Ectodermal cell (in vitro differentiated cells): ENCODE measurements at regions not wholly inside any gene's neighbourhood (a gene's known extent, or its start where the extent isn't known, plus 50 kb on each side); places are given as distances from the start of the nearest gene placed in this dataset.

ENCODE experiments used
- H3K27ac ChIP-seq: 2 replicates; pipeline ENCODE4 v1.7.0; 2013; ENCODE audit warnings: mild to moderate bottlenecking, low read depth, low read length; ENCODE audit not compliant: insufficient read depth, poor library complexity, severe bottlenecking
- H3K27me3 ChIP-seq: 2 replicates; pipeline ENCODE4 v1.7.0; 2013; ENCODE audit warnings: mild to moderate bottlenecking, low read length; ENCODE audit not compliant: insufficient read depth, control insufficient read depth, poor library complexity, severe bottlenecking
- H3K36me3 ChIP-seq: one replicate; pipeline ENCODE4 v1.7.0; 2013; ENCODE audit warnings: low read length; ENCODE audit not compliant: control insufficient read depth, insufficient read depth
- H3K4me1 ChIP-seq: one replicate; pipeline ENCODE4 v1.7.0; 2013; ENCODE audit warnings: low read length; ENCODE audit not compliant: control insufficient read depth, insufficient read depth
- H3K4me3 ChIP-seq: 2 replicates; pipeline ENCODE4 v1.7.0; 2013; ENCODE audit warnings: low read depth, low read length, control low read depth; ENCODE audit not compliant: insufficient read depth
- H3K9me3 ChIP-seq: 2 replicates; pipeline ENCODE4 v1.7.0; 2013; ENCODE audit warnings: mild to moderate bottlenecking, low read length, moderate library complexity; ENCODE audit not compliant: control insufficient read depth
- WGBS, 2 experiments: methylation state at CpG; one replicate each; pipeline ENCODE4 v1.1.7; 2013; ENCODE audit warnings: missing lambda C conversion rate in 2 of 2; 5-methylcytosine and 5-hydroxymethylcytosine counted together

DNA sequence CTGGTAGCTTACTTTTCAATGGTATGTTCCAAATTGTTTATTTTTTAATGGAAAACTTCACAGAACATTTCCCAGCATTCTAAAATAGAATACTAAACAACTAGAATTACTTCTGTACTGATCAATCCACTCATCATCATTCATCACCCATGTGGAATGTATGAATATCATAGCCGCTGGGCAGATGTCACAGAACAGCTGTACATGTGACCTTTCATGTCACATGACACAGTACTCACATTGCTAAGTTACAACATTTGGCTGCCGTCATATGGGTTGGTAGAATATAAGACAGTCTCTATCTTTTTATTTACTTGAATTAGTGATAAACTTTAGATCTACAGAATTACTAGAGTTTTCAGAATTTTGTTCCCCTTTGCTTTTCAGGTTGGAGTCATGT, 387.6 kb downstream of the ZEB2 start:
- no peaks in the 10 kb centered on the region for H3K36me3 ChIP-seq
- H3K27me3 ChIP-seq, result no peaks in the 10 kb centered on the region
- H3K4me3 ChIP-seq, result no peak overlapping the region
- no peaks in the 10 kb centered on the region for H3K4me1 ChIP-seq
- 95 to 100% methylated on average over 1 of the region's 2 CpGs for WGBS, 2 experiments
- no peak overlapping the region for H3K27ac ChIP-seq
- no peaks in the 10 kb centered on the region for H3K9me3 ChIP-seq

DNA sequence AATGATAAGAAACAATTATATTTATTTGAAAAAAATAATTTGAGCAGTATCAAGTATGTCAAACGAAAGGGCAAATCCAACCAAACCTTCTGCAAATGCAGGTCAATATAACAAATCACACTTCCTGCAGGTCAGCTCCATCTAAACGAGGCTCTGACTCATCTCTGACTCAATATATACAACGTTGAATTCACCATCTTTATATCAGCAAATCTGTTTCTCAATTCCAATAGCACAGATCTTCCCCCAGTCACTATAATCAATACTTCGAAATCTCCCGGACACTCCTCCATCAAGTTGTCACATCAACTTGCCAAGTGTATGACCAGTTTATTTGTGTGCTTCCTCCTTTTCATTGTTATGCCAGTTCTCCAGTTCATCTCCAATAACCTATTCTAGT, 388.9 kb downstream of the ZEB2 start:
- Histone ChIP-seq H3K27me3 (no peaks in the 10 kb centered on the region), H3K36me3 (no peaks in the 10 kb centered on the region), H3K9me3 (no peaks in the 10 kb centered on the region), H3K27ac (no peak overlapping the region), H3K4me1 (no peaks in the 10 kb centered on the region), H3K4me3 (no peak overlapping the region)
- 87 to 93% methylated on average over 5 of the region's 5 CpGs for WGBS, 2 experiments

DNA sequence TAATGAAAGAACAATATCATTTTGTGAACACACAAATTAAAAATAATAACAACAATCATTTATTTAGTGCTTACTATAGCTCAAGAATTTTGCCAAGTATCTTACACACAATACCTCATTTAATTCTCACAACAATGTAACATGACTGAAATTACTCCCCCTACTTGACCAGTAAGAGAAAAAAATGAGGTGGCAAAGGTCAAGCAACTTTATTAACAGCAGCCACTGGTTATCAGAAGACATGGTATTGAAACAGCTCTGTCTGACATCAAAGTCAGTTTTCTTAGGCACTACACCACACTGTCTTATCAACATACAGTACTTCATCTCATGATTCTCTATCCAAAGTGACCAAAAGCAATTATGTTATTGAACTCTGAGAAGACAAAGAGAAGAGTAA, 389.4 kb downstream of the ZEB2 start:
- H3K4me1 ChIP-seq, result no peaks in the 10 kb centered on the region
- no peaks in the 10 kb centered on the region for H3K36me3 ChIP-seq
- H3K9me3 ChIP-seq, result no peaks in the 10 kb centered on the region
- H3K27me3 ChIP-seq, result no peaks in the 10 kb centered on the region
- H3K4me3 ChIP-seq, result no peak overlapping the region
- no peak overlapping the region for H3K27ac ChIP-seq

- Histone ChIP-seq H3K27ac (no peak overlapping the region), H3K4me1 (no peaks in the 10 kb centered on the region), H3K9me3 (no peaks in the 10 kb centered on the region), H3K4me3 (no peak overlapping the region), H3K27me3 (no peaks in the 10 kb centered on the region), H3K36me3 (no peaks in the 10 kb centered on the region)
- 100% methylated on average over 1 of the region's 1 CpG for WGBS, 2 experiments
Measured at GRCh38 chr2:144128130-144128746, 391.7 kb downstream of the ZEB2 start.

DNA sequence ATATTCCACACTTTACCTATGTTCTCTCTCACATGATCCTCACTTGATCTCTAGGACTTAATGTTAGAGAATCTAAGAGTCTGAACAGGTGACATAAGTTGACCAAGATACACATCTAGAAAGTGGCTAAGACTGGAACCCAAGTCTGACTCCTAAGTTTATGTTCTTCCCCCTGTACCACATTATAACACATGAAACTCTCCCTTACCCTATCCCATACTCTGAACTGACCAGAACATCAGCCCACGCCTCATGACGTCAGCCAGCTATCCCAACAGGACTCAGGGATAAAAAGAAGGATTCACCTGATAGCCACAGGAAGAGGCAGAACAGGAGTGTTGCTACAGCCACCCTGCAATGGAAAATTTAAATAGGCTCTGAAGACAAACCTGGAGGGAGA, 392.2 kb downstream of the ZEB2 start:
- WGBS, 2 experiments, result 86 to 100% methylated on average over 2 of the region's 2 CpGs
- H3K4me3 ChIP-seq, result no peak overlapping the region
- no peaks in the 10 kb centered on the region for H3K27me3 ChIP-seq
- H3K27ac ChIP-seq, result no peak overlapping the region
- H3K4me1 ChIP-seq, result no peaks in the 10 kb centered on the region
- H3K36me3 ChIP-seq, result no peaks in the 10 kb centered on the region
- H3K9me3 ChIP-seq, result no peaks in the 10 kb centered on the region

GRCh38 chr2:144126302-144126701, 393.6 kb downstream of the ZEB2 start:
- H3K9me3 ChIP-seq, result no peaks in the 10 kb centered on the region
- no peaks in the 10 kb centered on the region for H3K4me1 ChIP-seq
- 82 to 100% methylated on average over 1 of the region's 1 CpG for WGBS, 2 experiments
- no peaks in the 10 kb centered on the region for H3K27me3 ChIP-seq
- H3K36me3 ChIP-seq, result no peaks in the 10 kb centered on the region
- no peak overlapping the region for H3K4me3 ChIP-seq
- H3K27ac ChIP-seq, result no peak overlapping the region

DNA sequence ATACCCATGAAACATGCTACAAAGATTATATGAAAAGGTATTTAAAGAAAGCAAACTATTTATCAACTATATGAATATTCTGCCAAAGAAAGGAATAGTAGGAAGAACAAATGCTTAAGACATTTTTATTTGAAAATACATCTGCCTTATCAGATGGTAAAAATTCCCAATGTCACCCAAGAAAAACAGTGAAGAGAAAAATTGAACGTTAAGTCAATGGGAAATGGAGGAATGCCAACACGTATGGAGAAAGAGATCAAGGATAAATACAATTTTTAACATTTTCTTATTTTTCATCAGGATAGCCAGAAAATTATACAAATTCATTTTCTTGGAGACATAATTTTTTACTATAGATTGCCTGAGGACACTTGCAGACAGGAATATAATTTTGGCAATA, 394.2 kb downstream of the ZEB2 start:
- Histone ChIP-seq H3K4me3 (no peak overlapping the region), H3K27ac (no peak overlapping the region), H3K36me3 (no peaks in the 10 kb centered on the region), H3K4me1 (no peaks in the 10 kb centered on the region), H3K9me3 (no peaks in the 10 kb centered on the region), H3K27me3 (no peaks in the 10 kb centered on the region)
- 94% methylated on average over 2 of the region's 2 CpGs; no CpG with 5 or more reads in 1 of the 2 experiments for WGBS, 2 experiments

DNA sequence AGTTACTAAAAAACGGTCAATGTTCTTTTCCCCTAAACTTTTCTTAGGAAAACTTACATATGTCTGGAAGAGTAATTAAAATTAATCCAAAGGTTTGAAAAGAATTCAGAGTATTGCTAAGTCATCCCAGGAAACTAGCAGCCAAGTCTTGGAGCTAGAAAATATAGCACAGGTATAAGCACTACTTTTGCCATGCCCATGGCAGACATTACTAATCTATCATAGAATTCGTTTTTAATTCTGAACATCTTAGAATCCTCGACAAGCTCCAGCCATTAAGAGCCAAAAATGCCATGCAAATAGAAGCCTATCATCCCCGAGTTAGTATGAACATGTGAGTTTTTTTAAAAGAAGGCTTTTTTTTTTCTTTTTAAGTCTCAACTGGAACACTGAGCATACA, 395.0 kb downstream of the ZEB2 start:
- H3K36me3 ChIP-seq, result no peaks in the 10 kb centered on the region
- no peaks in the 10 kb centered on the region for H3K4me1 ChIP-seq
- no peaks in the 10 kb centered on the region for H3K27me3 ChIP-seq
- no peak overlapping the region for H3K4me3 ChIP-seq
- H3K27ac ChIP-seq, result no peak overlapping the region
- 85 to 100% methylated on average over 3 of the region's 4 CpGs for WGBS, 2 experiments
- H3K9me3 ChIP-seq, result no peaks in the 10 kb centered on the region

DNA sequence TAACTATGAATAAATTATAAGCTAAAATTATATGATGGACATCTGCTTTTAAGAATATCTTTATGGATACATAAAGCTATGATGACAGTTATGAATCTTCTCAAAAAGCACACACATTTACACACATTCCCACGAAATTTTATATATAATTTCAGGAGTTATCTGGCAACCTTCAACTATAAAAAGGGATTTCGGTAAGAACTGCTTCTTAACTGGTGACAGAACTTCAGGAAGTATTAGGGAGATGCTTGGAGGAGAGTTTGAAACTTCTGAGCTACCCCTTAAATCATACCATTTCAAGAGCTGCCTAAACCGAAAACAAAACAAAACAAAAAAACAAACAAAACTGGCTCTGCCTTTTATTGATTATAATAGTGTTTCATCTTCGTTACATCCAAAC, 399.4 kb downstream of the ZEB2 start:
- no peaks in the 10 kb centered on the region for H3K4me1 ChIP-seq
- H3K36me3 ChIP-seq, result no peaks in the 10 kb centered on the region
- H3K4me3 ChIP-seq, result no peak overlapping the region
- whole genome bisulfite sequencing, 2 experiments, result 82 to 99% methylated on average over 3 of the region's 4 CpGs
- H3K9me3 ChIP-seq, result no peaks in the 10 kb centered on the region
- no peak overlapping the region for H3K27ac ChIP-seq
- no peaks in the 10 kb centered on the region for H3K27me3 ChIP-seq

DNA sequence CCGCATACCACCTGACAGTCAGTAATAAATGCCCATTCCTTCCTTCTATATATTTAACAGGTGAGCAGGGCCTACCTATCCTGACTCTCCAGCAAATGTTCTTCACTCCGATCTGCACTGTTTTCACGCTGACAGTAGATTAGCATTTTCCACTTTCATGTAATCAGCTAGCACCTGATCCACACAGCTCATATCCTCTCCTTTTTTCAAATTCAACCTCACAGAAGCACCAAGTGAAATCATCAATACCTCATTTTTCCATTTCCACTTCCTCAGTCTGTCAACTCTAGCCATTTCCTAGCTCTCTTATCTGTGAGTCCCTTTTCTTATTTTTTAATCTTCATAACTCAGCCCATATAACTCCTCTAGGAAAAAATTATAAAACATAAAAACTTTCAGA, 402.8 kb downstream of the ZEB2 start:
- no peaks in the 10 kb centered on the region for H3K36me3 ChIP-seq
- no peaks in the 10 kb centered on the region for H3K9me3 ChIP-seq
- no peak overlapping the region for H3K27ac ChIP-seq
- H3K27me3 ChIP-seq, result no peaks in the 10 kb centered on the region
- no peak overlapping the region for H3K4me3 ChIP-seq
- H3K4me1 ChIP-seq, result no peaks in the 10 kb centered on the region
- WGBS, 2 experiments, result 94 to 95% methylated on average over 3 of the region's 3 CpGs

DNA sequence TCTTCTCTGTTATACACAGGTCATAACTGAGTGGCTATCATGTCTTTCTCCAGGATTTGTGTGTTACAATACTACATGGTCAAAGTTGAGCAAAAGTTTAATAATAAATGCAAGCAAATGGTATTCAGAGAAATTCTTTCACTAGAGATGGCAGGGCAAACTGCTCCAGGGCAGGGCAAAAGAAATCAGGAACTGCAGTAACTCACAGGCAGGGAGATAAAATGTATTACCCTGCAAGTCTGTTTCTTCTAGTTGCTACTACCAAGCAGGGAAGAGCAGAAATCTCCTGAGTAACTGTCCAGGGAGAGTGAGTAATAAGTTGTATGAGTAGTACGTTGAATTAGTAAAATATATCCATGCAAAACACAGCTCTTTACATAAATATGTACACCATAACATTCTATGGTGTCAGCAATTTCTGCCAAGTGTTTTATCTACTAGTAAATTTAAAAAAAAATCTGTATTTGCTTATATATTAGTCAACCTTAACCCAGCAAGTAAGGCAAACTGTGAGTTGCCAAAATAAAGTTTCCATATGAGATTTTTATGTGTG, 404.1 kb downstream of the ZEB2 start:
- Histone ChIP-seq H3K27ac (no peak overlapping the region), H3K36me3 (no peaks in the 10 kb centered on the region), H3K27me3 (no peaks in the 10 kb centered on the region), H3K9me3 (no peaks in the 10 kb centered on the region), H3K4me3 (no peak overlapping the region), H3K4me1 (no peaks in the 10 kb centered on the region)
- WGBS, 2 experiments, result no CpG with 5 or more reads among the region's 1 CpG
